ENCODE measurements at regions not wholly inside any gene's neighbourhood (a gene's known extent, or its start where the extent isn't known, plus 50 kb on each side); places are given as distances from the start of the nearest gene placed in this dataset.

GRCh38 chr4:178448372-178449035 lies 1006.3 kb upstream of the AGA start:
- no peak for DNase-seq

DNA sequence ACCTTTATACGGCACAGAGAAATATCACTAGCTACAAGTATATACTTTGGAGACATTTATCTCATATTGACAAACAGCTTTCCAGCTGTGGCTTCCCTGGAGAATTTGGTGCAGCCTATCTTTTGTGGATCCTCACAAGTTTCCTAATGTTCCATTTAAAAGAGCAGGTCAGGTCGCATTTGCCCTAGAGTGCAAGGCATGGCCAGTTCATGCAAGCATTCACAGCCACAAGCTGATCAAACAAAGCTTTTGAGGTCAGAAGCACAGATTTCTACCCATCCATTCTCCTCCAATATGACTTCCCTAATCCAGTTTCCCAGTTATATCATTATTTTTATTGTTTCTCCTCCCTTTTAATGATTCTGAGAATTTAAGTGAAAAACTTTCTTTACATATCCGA lies 1008.4 kb upstream of the AGA start:
- no peak for DNase-seq

DNA sequence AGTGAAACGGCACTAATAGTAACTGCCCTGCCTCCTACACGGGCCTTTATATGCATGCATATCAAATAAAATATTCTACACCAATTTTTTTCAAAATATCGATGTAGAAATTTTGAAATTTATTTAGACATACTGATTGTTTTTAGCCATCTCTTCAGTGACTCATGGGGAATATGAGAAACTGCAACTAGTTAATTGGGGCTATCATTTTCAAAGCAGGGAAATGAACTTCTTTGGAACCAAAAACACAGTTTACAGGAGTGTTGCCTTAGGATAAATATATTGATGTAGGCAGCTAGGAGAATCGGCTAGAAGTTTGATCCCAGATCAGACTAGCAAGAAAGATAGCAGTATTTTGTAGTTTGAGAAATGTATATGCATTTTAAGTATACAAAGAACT lies 1010.8 kb upstream of the AGA start:
- DNase-seq = no peak

- DNase-seq = no peak
Observed at GRCh38 chr4:178457286-178457685, 1015.0 kb upstream of the AGA start.

DNA sequence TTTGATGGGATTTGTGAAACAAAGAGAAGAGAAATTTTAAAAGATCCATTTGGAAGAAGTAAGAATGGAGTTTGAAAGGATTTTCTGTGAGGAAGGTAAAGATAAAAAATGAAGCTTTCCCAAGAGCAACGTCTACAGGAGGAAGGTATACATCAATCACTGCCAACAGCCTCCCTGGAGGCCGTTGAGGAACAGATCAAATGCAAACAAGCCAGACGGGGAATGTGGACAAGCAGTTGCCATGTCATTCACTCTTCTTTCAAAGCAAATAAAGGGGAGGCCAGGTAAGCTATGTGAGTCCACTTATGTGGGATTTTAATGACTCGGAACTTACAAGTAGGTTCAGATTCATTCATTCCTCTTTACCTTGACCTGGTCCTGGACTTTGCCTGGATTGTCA lies 1020.5 kb upstream of the AGA start:
- no peak for DNase-seq

- no peak for DNase-seq
Observed at GRCh38 chr4:178463747-178464146, 1021.5 kb upstream of the AGA start.

DNA sequence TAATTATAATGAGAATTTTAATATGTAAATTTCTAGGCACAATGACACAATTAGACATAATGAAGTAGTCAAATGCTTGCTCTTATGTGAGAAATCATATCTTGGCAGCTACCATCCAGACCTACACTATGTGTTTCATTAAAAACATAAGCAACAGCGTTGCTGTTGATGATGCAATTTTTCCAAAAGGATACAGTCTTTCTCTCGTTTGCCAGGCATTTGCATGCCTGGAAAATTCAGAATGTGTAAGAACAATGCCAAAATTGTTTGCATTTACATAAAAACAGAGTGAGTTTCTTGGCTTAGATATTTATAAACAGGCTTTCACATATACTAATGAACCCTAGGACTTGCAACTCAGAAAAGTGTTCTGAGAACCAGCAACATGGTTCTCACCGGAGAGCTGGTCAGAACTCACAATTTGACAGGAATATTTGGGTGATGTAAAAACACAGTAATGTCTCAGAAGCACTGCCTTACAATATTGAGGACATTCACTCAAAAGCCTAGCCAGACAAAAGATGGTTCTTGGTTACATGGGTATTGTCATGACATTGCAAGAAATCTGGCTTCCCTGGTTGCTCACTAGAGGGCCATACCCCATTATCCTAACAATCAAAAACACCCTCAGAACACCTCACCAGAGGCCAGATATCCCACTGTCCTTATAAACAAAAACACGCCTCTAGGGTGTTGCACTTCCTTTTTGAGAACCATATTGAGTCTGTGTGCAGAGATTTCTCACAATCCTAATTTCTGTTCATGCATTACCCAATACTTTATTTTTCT lies 1029.0 kb upstream of the AGA start:
- no peak for DNase-seq

DNA sequence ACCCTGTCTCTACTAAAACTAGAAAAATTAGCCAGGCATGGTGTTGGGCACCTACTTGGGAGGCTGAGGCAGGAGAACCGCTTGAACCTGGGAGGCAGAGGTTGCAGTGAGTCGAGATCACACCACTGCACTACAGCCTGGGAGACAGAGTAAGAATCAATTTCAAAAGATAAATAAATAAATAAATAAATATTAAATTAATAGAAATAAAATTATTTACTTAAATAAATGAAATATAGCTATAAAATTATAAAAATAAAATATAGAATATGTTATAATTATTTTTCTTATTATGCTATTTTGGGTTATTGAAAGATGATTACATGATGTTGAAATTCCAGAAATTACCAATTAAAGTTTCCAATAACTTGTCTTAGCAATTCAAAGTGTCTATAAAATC lies 1029.8 kb upstream of the AGA start:
- no peak for DNase-seq

DNA sequence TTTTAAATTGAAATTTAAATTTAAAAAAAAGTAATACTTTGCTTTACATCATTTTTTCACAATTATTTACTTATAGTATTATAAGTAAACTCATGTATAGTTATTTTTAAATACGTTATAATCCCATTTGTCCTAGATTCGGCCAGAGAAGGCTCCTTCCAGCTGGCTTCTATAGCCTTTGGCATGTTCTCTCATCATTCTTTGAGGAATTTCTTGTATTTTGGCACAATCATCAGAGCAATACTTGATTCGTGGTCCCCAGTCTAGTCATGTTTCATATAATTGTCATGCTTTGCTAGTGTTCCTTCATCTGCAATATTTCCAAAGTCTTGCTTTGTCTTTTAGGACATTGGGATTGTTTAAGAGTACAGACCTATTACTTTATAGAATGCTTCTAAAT lies 1037.9 kb upstream of the AGA start:
- no peak for DNase-seq

DNA sequence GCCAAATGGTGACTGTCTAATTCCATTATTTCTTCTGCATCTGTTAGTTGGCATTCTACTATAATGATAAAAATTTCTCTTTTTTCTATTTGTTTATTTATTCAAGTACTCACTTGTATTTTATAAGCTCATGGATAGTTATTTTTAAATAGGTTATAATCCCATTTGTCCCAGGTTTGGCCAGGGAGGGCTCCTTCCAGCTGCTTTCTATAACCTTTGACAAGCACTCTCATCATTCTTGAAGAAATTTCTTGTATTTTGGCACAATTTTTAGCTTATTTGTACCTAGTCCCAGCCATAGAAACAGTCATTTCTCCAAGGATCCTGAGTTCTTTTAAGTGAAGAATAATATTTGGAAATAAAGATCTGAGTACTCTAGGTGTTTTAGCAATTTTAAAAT lies 1038.6 kb upstream of the AGA start:
- no peak for DNase-seq

DNA sequence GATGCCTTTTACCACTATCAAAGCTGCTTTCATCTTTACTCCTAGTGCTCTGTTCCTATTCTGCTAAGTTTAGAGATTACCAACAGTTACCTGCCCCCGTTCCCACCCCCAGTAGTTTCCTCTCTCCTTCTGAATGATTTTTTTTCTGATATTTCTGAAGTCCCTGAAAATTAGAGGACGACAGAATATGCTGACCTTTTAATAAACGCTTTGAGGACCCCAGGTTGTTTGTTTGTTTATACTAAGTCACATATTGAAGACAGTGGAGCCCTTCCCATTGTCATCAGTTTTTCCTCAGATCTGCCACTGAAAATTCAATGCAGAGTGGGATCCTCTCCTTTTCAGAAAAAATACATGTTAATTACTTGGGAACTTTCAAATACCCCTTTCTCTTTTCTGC lies 1039.3 kb upstream of the AGA start:
- DNase-seq = no peak

GRCh38 chr4:178523038-178523437 lies 1080.8 kb upstream of the AGA start:
- DNase-seq = no peak

GRCh38 chr4:178535939-178536579 lies 1093.8 kb upstream of the AGA start:
- DNase-seq = no peak

DNA sequence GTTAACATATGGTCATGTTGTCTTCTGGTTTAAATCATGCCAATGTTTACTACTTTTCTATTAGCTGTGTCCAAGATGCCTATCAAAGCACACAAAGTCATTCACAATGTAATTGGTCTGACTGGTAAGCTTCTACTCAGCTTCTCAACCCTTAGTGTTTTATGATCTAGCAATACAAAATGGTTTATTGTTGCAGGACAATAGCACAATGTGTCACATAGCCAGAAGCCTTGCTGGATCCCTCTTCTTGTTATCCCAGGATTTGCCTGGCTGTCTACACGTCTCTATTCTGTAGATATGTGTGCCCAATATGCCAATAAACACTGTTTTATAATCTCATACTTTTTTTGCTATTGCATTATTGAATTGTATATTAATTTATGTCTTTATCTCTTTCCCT lies 1111.0 kb upstream of the AGA start:
- DNase-seq = no peak

- DNase-seq = no peak
Observed at GRCh38 chr4:178554352-178554751, 1112.1 kb upstream of the AGA start.

DNA sequence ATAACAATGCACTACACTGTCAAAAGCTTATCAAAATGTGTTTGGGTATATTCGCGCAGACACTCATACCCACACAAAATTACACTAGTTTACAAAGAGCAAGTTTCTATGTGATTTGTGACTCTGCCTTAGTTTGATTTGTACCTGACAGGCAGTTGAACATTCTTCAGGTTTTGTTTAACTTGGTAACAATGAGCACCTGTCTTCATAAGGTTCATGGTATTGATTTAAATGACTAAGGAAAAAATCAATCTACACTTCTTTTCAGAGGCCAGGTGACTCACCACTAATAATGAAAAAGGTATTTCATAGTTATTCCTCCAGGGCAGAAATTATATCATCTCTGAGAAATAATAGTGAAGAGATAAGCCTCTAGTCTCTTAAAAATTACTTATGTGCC lies 1114.6 kb upstream of the AGA start:
- DNase-seq = no peak

DNA sequence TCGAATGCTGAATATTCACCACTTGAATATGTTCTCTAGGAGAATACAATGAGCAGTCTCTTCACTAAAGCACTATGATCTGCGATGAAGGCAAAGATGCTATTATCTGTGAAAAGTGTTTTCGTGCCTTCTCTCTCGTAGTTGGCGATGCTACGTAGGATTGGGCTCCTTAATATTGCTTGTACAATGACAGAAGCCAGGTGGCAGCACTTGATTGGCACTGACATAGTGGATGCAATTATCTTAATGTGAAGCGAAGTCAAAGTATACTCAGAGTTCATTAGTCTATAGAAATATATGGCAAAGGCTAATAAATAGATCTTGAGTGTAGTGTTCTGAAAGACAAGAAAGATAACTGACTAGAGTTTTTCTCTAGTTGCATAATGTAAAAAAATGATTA lies 1135.7 kb upstream of the AGA start:
- DNase-seq = no peak

DNA sequence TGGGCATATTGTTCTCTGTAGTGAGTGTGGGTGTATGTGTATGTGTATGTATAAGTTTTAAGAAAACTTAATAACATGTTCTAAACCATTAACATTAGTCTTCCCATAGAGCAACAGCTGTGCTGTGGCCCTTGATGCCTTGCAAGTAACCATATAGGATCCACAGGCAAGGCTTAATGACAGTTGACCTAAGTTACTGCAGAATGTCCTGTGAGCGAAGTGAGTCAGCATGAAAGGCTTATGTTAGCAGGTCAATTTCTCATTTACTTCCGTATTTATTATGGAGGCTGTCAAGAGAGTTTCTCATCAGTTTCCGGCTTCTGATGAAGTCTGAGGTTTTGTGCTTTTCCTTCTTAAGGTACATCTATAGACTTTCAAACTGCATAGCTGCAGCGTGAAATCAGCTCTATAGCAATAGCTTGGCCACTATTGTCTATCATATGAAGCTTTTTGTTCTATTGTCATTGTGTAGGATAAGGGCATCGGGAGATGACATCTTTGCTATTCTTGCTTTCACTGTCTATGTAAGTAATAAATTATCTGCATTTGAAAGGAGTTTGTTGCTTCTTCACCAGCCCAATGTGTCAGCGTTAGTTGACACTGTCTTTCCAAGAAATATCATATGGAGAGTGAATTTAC lies 1153.4 kb upstream of the AGA start:
- DNase-seq = no peak

DNA sequence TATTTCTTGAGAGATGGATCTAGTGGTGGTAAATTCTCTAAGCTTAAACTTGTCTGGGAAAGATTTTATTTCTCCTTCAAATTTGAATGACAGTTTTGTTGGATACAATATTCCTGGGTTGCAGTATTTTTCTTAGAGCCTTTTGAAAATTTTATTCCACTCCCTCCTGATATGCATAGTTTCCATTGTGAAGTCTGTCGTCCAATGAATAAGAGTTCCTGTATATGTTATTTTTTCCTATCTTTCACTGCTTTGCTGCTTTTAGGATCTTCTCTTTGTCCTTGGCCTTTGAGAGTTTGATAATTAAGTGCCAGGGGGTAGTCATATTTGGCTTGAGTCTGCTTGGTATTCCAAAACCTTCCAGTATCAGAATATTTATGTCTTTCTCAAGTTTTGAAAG lies 1156.4 kb upstream of the AGA start:
- DNase-seq = no peak

GRCh38 chr4:178599521-178599920 lies 1157.3 kb upstream of the AGA start:
- no peak for DNase-seq

- DNase-seq = no peak
Observed at GRCh38 chr4:178602833-178603232, 1160.6 kb upstream of the AGA start.

GRCh38 chr4:178611062-178611461 lies 1168.8 kb upstream of the AGA start:
- DNase-seq = no peak

- DNase-seq = no peak
Observed at GRCh38 chr4:178612733-178613132, 1170.5 kb upstream of the AGA start.

DNA sequence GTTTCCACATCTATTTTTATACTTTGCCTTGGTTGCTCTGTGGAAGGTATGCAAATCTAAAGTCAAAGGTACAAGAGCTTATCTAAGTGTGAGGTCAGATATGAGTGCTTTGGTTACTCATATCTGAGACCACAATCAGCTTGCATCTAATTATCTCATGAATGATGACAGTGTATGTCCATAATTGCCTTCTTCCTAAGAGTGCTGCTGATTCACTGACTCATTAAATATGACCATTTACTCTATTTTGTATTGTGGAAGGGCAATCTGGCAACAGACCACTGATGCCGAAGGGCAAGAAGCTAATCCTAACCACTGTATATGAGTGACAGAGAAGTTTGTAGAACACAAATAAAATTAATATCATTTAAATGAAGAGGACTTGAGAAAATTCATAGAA lies 1190.2 kb upstream of the AGA start:
- no peak for DNase-seq
